BLaER1 (cell line): ENCODE measurements at regions not wholly inside any gene's neighbourhood (a gene's known extent, or its start where the extent isn't known, plus 50 kb on each side); places are given as distances from the start of the nearest gene placed in this dataset.
"Not testable (repeated sequence)": the region's sequence is repeated elsewhere in the genome, so short reads cannot be mapped to it uniquely, and the experiment has no call there.

Experiments used
- H3K27ac ChIP-seq: shearing (Covaris generic); formaldehyde crosslinking; 2 replicates; pipeline ENCODE4 v1.8.1; 2022
- H3K27me3 ChIP-seq: shearing (Covaris generic); formaldehyde crosslinking; 2 replicates; pipeline ENCODE4 v1.8.1; 2022
- H3K36me3 ChIP-seq: shearing (Covaris generic); formaldehyde crosslinking; 2 replicates; pipeline ENCODE4 v1.8.1; 2022
- H3K4me1 ChIP-seq: shearing (Covaris generic); formaldehyde crosslinking; 2 replicates; pipeline ENCODE4 v1.8.1; 2022
- H3K4me2 ChIP-seq: shearing (Covaris generic); formaldehyde crosslinking; 2 replicates; pipeline ENCODE4 v1.8.1; 2022
- H3K4me3 ChIP-seq: shearing (Covaris generic); formaldehyde crosslinking; 2 replicates; pipeline ENCODE4 v1.8.1; 2022
- H3K9ac ChIP-seq: shearing (Covaris generic); formaldehyde crosslinking; 2 replicates; pipeline ENCODE4 v1.8.1; 2022
- H3K9me3 ChIP-seq: shearing (Covaris generic); formaldehyde crosslinking; 2 replicates; pipeline ENCODE4 v1.8.1; 2022
- H4K20me1 ChIP-seq: shearing (Covaris generic); formaldehyde crosslinking; 2 replicates; pipeline ENCODE4 v1.8.1; 2022
- Cebpa-rat ChIP-seq: shearing (Covaris generic); IDR thresholded peaks from 2 replicates; pipeline ENCODE4 v1.8.1; 2022

GRCh38 chr21:33974513-33975468 is 59.2 kb upstream of the ATP5PO start:
- H3K4me3 ChIP-seq, result no peak overlapping the region
- no peak for TF ChIP-seq Cebpa-rat
- no peak overlapping the region for H3K9ac ChIP-seq
- no peaks in the 10 kb centered on the region for H4K20me1 ChIP-seq
- peak overlapping the region; percentile 82; the same call in 1 of the 2 replicates for H3K27ac ChIP-seq
- peak overlapping the region; percentile 92 for H3K4me2 ChIP-seq
- no peaks in the 10 kb centered on the region for H3K27me3 ChIP-seq
- H3K4me1 ChIP-seq, result peaks cover 55% of the 10 kb centered on the region
- no peaks in the 10 kb centered on the region for H3K9me3 ChIP-seq
- no peaks in the 10 kb centered on the region for H3K36me3 ChIP-seq

DNA sequence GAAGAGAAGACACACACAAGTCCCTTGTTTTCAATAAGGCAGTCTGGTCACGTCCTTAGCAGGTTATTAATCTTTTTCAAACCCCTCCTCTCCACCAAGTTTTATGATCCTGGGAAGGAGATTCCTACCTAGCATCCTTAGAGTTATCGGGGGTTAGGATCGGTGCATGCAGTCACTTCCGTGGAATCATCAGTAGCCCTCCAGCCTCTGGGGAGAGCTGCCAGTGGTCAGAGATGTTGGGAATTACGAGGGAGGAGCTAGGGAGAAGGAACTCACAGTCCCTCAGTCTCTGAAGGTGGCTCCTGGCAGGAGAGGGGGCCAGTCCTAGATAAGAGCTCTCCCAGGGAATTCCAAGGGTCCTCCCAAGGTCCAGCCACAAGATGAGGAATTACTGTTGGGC is 57.7 kb upstream of the ATP5PO start:
- no peak for TF ChIP-seq Cebpa-rat
- peaks cover 41% of the 10 kb centered on the region for H3K4me1 ChIP-seq
- H3K4me2 ChIP-seq, result no peak overlapping the region
- no peaks in the 10 kb centered on the region for H3K27me3 ChIP-seq
- no peak overlapping the region for H3K27ac ChIP-seq
- H3K4me3 ChIP-seq, result no peak overlapping the region
- no peaks in the 10 kb centered on the region for H3K36me3 ChIP-seq
- no peaks in the 10 kb centered on the region for H3K9me3 ChIP-seq
- no peaks in the 10 kb centered on the region for H4K20me1 ChIP-seq
- H3K9ac ChIP-seq, result no peak overlapping the region

DNA sequence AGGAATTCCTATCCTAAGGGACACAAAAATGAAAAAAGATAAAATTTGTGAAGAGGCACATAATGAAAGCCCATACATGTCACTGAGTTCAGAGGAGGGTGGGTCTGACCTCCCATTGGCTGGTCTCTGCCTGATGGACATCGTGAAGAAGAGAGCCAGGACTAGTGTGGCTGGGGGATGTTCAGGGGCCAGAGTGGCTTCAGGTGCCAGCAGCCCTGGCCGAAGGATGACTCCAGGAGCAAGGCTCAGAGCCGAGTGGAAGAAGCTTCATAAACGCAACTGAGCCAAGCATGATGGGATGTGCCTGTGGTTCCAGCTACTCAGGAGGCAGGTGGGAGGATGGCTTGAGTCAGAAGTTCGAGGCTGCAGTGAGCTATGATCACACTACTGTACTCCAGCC is 56.9 kb upstream of the ATP5PO start:
- Histone ChIP-seq H3K27me3 (no peaks in the 10 kb centered on the region), H3K4me3 (no peak overlapping the region), H4K20me1 (no peaks in the 10 kb centered on the region), H3K4me2 (no peak overlapping the region), H3K9ac (no peak overlapping the region), H3K9me3 (no peaks in the 10 kb centered on the region), H3K4me1 (peaks cover 34% of the 10 kb centered on the region), H3K27ac (no peak overlapping the region), H3K36me3 (no peaks in the 10 kb centered on the region)
- no peak for TF ChIP-seq Cebpa-rat

- no peak for TF ChIP-seq Cebpa-rat
- Histone ChIP-seq H3K27me3 (no peaks in the 10 kb centered on the region), H3K4me2 (no peak overlapping the region), H3K27ac (no peak overlapping the region), H3K4me1 (peaks cover 24% of the 10 kb centered on the region), H3K4me3 (no peak overlapping the region), H4K20me1 (no peaks in the 10 kb centered on the region), H3K36me3 (no peaks in the 10 kb centered on the region), H3K9me3 (no peaks in the 10 kb centered on the region), H3K9ac (no peak overlapping the region)
Measured at GRCh38 chr21:33971492-33972013, 55.9 kb upstream of the ATP5PO start.

DNA sequence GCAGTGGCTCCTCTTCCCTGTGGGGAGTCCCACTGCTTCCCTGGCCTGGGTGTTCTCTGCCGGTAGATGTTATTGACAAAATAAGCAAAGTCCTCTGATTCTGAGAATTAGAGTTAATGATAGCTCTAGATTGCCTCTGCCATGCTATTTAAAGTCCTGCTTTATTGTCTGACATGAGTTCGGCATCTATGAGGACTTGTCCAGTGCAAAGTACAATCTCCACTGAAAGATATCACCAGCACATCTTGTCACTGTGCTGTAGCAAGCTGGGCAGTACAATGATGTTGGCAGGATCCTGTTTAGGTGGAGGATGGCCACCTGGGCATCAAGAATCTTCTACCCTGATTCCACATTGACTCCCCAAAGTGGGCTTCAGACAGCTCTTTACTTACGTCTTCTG is 54.0 kb upstream of the ATP5PO start:
- no peak overlapping the region for H3K27ac ChIP-seq
- TF ChIP-seq Cebpa-rat, result no peak
- no peak overlapping the region for H3K9ac ChIP-seq
- H4K20me1 ChIP-seq, result no peaks in the 10 kb centered on the region
- H3K36me3 ChIP-seq, result no peaks in the 10 kb centered on the region
- no peak overlapping the region for H3K4me2 ChIP-seq
- H3K4me3 ChIP-seq, result no peak overlapping the region
- H3K27me3 ChIP-seq, result no peaks in the 10 kb centered on the region
- no peaks in the 10 kb centered on the region for H3K9me3 ChIP-seq
- H3K4me1 ChIP-seq, result peaks cover 4% of the 10 kb centered on the region

GRCh38 chr21:33968995-33969348 is 53.4 kb upstream of the ATP5PO start:
- H3K27me3 ChIP-seq, result no peaks in the 10 kb centered on the region

GRCh38 chr21:33968080-33968994 is 52.7 kb upstream of the ATP5PO start:
- H3K27ac ChIP-seq, result no peak overlapping the region
- H3K9ac ChIP-seq, result no peak overlapping the region
- no peaks in the 10 kb centered on the region for H3K27me3 ChIP-seq

More at GRCh38 chr21:33968995-33969348, 53.4 kb upstream of the ATP5PO start:
- Histone ChIP-seq H3K36me3 (no peaks in the 10 kb centered on the region), H3K4me3 (no peak overlapping the region), H3K4me1 (no peaks in the 10 kb centered on the region), H3K27ac (no peak overlapping the region), H4K20me1 (no peaks in the 10 kb centered on the region), H3K9me3 (no peaks in the 10 kb centered on the region), H3K4me2 (no peak overlapping the region), H3K9ac (no peak overlapping the region)
- TF ChIP-seq Cebpa-rat, result no peak

DNA sequence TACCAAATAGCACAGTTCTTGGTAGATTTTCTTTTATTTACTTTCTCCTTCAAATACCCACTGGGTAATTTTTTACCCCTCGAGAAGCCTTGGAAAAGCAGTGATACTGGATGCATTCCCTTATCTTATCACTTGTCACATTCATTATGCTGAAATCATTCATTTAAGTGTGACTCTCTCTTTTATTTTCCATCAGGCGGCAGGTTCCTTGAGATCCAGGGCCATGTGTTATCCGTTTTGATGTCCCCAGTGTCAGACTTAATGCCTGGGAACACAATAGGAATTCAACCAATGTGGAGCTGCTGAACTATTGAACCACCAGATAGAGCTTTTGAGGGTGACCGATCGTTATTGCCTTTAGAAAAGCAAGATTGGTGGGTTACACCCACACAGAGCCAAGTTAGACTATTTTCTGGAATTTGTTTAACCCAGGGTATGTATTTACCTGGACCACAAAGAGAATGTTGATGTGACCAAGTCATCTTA is 51.5 kb upstream of the ATP5PO start:
- no peaks in the 10 kb centered on the region for H3K27me3 ChIP-seq
- H4K20me1 ChIP-seq, result no peaks in the 10 kb centered on the region
- no peak overlapping the region for H3K27ac ChIP-seq
- no peaks in the 10 kb centered on the region for H3K9me3 ChIP-seq
- H3K4me2 ChIP-seq, result no peak overlapping the region
- TF ChIP-seq Cebpa-rat, result no peak
- H3K4me3 ChIP-seq, result no peak overlapping the region
- H3K9ac ChIP-seq, result no peak overlapping the region
- no peaks in the 10 kb centered on the region for H3K4me1 ChIP-seq
- no peaks in the 10 kb centered on the region for H3K36me3 ChIP-seq

More at GRCh38 chr21:33968080-33968994, 52.7 kb upstream of the ATP5PO start:
- H3K4me1 ChIP-seq, result no peaks in the 10 kb centered on the region
- no peak for TF ChIP-seq Cebpa-rat
- H4K20me1 ChIP-seq, result no peaks in the 10 kb centered on the region
- no peaks in the 10 kb centered on the region for H3K9me3 ChIP-seq
- no peak overlapping the region for H3K4me2 ChIP-seq
- no peaks in the 10 kb centered on the region for H3K36me3 ChIP-seq
- H3K4me3 ChIP-seq, result no peak overlapping the region

DNA sequence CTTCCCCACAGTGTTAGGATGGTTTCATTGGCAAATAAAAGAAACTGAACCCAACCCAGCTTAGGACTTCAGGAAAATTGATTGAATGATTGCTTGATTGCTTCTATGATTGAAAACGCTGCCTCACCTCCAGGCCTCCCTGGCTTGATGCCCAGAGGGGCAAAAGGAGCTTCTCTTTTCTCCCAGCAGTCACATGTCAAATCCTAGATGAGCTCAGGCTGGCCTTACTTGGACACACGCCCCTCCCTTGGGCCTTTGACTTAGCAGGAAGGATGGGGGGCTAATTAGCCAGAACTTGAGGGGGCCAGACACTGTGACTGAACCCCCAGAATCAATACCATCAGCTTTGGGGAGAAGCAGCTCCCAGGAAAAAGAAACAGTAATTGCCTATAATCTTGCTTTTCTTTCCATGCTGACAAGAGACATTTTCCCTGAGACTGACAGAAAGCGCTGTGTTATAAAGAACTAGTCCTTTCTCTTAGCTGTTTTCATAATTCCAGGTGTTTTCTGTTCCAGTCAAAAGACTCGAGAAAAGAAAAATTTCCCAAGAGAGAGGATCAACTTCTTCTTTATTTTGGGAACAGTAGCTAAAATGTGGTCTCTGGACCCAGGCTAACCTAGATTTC is 50.8 kb upstream of the ATP5PO start:
- Histone ChIP-seq H3K27me3 (no peaks in the 10 kb centered on the region), H3K27ac (no peak overlapping the region), H3K9ac (no peak overlapping the region)

GRCh38 chr21:33965662-33966061 is 50.1 kb upstream of the ATP5PO start:
- H3K4me1 ChIP-seq, H4K20me1 ChIP-seq: not testable (repeated sequence)

More for the DNA sequence above, 50.8 kb upstream of the ATP5PO start:
- Histone ChIP-seq H3K4me1 (no peaks in the 10 kb centered on the region), H4K20me1 (no peaks in the 10 kb centered on the region), H3K4me2 (no peak overlapping the region), H3K36me3 (no peaks in the 10 kb centered on the region), H3K4me3 (no peak overlapping the region), H3K9me3 (no peaks in the 10 kb centered on the region)
- TF ChIP-seq Cebpa-rat, result no peak

More at GRCh38 chr21:33965662-33966061, 50.1 kb upstream of the ATP5PO start:
- H3K36me3 ChIP-seq, H3K4me2 ChIP-seq, H3K27ac ChIP-seq, H3K9me3 ChIP-seq, H3K27me3 ChIP-seq, H3K9ac ChIP-seq, H3K4me3 ChIP-seq: not testable (repeated sequence)
